K562 (cell line): ENCODE measurements at regions not wholly inside any gene's neighbourhood (a gene's known extent, or its start where the extent isn't known, plus 50 kb on each side); places are given as distances from the start of the nearest gene placed in this dataset.

ENCODE experiments used
- CBX1 ChIP-seq: sonication (generic); IDR thresholded peaks from 2 replicates; pipeline ENCODE4 v1.6.1; 2016; ENCODE audit warnings: antibody characterized with exemption, low read depth, mild to moderate bottlenecking
- CHD4 ChIP-seq: fragments of 200-600 bp; sonication (generic); IDR thresholded peaks from 3 replicates; pipeline ENCODE4 v1.6.1; 2012; ENCODE audit warnings: low read depth, mild to moderate bottlenecking, mixed read lengths, low read length, inconsistent platforms; ENCODE audit not compliant: insufficient read depth, insufficient replicate concordance, poor library complexity, severe bottlenecking
- HDAC8 ChIP-seq: fragments of 450-650 bp; IDR thresholded peaks from 2 replicates; pipeline ENCODE4 v1.6.1; 2016; ENCODE audit warnings: mild to moderate bottlenecking, missing genetic modification characterization, moderate library complexity, missing compliant biosample characterization
- RBM34 ChIP-seq: fragments of 200-400 bp; formaldehyde crosslinking; IDR thresholded peaks from 2 replicates; pipeline ENCODE4 v1.6.1; 2018; ENCODE audit warnings: low read length, borderline replicate concordance; ENCODE audit not compliant: insufficient read depth
- SLC30A9 ChIP-seq: fragments of 250-450 bp; sonication (Bioruptor Pico); IDR thresholded peaks from 2 replicates; pipeline ENCODE4 v1.8.0; 2022; ENCODE audit warnings: mild to moderate bottlenecking, moderate library complexity
- SMARCC2 ChIP-seq: fragments of 450-650 bp; IDR thresholded peaks from 2 replicates; pipeline ENCODE4 v1.6.1; 2017; ENCODE audit warnings: antibody characterized with exemption, moderate library complexity, mild to moderate bottlenecking, low read depth
- TAF15 ChIP-seq: fragments of 200-400 bp; formaldehyde crosslinking; IDR thresholded peaks from 2 replicates; pipeline ENCODE4 v1.6.1; 2017; ENCODE audit warnings: mild to moderate bottlenecking, low read depth, low read length, moderate library complexity
- ZNF282 ChIP-seq: sonication (generic); formaldehyde crosslinking; IDR thresholded peaks from 2 replicates; pipeline ENCODE4 v1.8.1; 2023; ENCODE audit warnings: missing genetic modification reagents
- TF ChIP-seq, protein P1 (sequence below), 3 experiments: fragments of 200-800 bp in 1 of 3; fragments of 250-450 bp in 1 of 3; fragments of 450-650 bp in 1 of 3; sonication (Bioruptor Pico) in 1 of 3; sonication (Bioruptor generic) in 1 of 3; formaldehyde crosslinking in 1 of 3; IDR thresholded peaks; 2 replicates each; pipeline versions ENCODE4 v1.6.1 to v1.8.0; 2016 to 2022; ENCODE audit warnings: mild to moderate bottlenecking in 2 of 3, missing genetic modification characterization in 2 of 3, missing compliant biosample characterization in 1 of 3, moderate library complexity in 1 of 3
- TF ChIP-seq, protein P2 (sequence below): fragments of 450-650 bp; IDR thresholded peaks from 2 replicates; pipeline ENCODE4 v1.6.1; 2016; ENCODE audit warnings: low read depth, mild to moderate bottlenecking, moderate library complexity

DNA sequence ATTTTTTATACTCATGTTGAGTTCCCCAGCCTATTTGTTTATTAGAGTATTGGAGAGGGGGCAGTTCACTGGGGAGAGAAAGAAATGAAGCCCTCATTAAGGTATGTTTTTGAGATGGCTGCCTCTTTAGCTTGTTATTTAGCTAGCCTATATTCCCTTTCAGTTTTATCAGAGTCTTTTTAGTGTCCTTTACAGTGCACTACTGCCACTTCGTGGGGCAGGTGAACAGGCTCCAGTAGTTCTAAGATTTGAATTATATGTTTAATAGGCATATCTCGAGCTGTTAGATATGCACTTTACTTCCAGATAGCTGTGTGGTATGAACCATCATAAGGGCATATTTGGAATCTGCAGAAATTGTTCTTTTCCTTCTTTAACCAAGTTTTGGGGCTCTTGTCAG lies 482.2 kb downstream of the KDM5D start (continued):
- TF ChIP-seq, protein P1, sequence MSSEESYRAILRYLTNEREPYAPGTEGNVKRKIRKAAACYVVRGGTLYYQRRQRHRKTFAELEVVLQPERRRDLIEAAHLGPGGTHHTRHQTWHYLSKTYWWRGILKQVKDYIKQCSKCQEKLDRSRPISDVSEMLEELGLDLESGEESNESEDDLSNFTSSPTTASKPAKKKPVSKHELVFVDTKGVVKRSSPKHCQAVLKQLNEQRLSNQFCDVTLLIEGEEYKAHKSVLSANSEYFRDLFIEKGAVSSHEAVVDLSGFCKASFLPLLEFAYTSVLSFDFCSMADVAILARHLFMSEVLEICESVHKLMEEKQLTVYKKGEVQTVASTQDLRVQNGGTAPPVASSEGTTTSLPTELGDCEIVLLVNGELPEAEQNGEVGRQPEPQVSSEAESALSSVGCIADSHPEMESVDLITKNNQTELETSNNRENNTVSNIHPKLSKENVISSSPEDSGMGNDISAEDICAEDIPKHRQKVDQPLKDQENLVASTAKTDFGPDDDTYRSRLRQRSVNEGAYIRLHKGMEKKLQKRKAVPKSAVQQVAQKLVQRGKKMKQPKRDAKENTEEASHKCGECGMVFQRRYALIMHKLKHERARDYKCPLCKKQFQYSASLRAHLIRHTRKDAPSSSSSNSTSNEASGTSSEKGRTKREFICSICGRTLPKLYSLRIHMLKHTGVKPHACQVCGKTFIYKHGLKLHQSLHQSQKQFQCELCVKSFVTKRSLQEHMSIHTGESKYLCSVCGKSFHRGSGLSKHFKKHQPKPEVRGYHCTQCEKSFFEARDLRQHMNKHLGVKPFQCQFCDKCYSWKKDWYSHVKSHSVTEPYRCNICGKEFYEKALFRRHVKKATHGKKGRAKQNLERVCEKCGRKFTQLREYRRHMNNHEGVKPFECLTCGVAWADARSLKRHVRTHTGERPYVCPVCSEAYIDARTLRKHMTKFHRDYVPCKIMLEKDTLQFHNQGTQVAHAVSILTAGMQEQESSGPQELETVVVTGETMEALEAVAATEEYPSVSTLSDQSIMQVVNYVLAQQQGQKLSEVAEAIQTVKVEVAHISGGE (CRISPR knock-in tag; IDR thresholded peaks at IDR 0.05): no peak
- TF ChIP-seq, protein P2, sequence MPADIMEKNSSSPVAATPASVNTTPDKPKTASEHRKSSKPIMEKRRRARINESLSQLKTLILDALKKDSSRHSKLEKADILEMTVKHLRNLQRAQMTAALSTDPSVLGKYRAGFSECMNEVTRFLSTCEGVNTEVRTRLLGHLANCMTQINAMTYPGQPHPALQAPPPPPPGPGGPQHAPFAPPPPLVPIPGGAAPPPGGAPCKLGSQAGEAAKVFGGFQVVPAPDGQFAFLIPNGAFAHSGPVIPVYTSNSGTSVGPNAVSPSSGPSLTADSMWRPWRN: no peak
- no peak for TF ChIP-seq RBM34
- no peak for TF ChIP-seq CBX1
- TF ChIP-seq CHD4: no peak
- TF ChIP-seq ZNF282 (CRISPR knock-in tag): no peak
- no peak for TF ChIP-seq HDAC8 (tag)
- no peak for TF ChIP-seq SLC30A9 (CRISPR knock-in tag)
- TF ChIP-seq TAF15: no peak
- TF ChIP-seq SMARCC2: no peak
